Sigmoid colon (tissue), 6 donors: ENCODE measurements at regions not wholly inside any gene's neighbourhood (a gene's known extent, or its start where the extent isn't known, plus 50 kb on each side); places are given as distances from the start of the nearest gene placed in this dataset.

ENCODE experiments used
- DNase-seq: peaks from one replicate; pipeline ENCODE4 v3.0.0-alpha.2; 2019
- H3K27ac ChIP-seq, 4 donors: fragments of 200-600 bp; sonication (generic); one replicate each; pipeline ENCODE4 v1.5.1; 2016 to 2019; ENCODE audit warnings: mild to moderate bottlenecking in 1 of 4
- H3K27me3 ChIP-seq, 3 donors: fragments of 200-600 bp; sonication (generic); one replicate each; pipeline ENCODE4 v1.5.1; 2019; ENCODE audit warnings: mild to moderate bottlenecking in 1 of 3
- H3K36me3 ChIP-seq, 4 donors: fragments of 200-600 bp; sonication (generic); one replicate each; pipeline ENCODE4 v1.5.1; 2016 to 2019
- H3K4me1 ChIP-seq, 4 donors: fragments of 200-600 bp; sonication (generic); one replicate each; pipeline ENCODE4 v1.5.1; 2017 to 2019
- H3K4me3 ChIP-seq, 4 donors: fragments of 200-600 bp; sonication (generic); one replicate each; pipeline ENCODE4 v1.5.1; 2017 to 2019; ENCODE audit warnings: mild to moderate bottlenecking in 2 of 4, moderate library complexity in 1 of 4
- H3K9me3 ChIP-seq, 4 donors: fragments of 200-600 bp in 3 of 4; sonication (generic) in 3 of 4; one replicate each; pipeline versions ENCODE4 v1.5.1 to v1.6.1; 2013 to 2019
- CTCF ChIP-seq, 4 experiments: fragments of 450-650 bp in 3 of 4; fragments of 200-600 bp in 1 of 4; IDR thresholded peaks; one replicate each; pipeline ENCODE4 v1.5.1; 2016 to 2019; ENCODE audit warnings: antibody characterized with exemption in 4 of 4, mild to moderate bottlenecking in 3 of 4, moderate library complexity in 2 of 4
- EP300 ChIP-seq, 4 donors: sonication (generic); formaldehyde crosslinking; IDR thresholded peaks; one replicate each; pipeline ENCODE4 v1.6.1; 2017; ENCODE audit warnings: antibody characterized with exemption in 4 of 4
- POLR2A ChIP-seq, 2 donors: fragments of 450-650 bp; IDR thresholded peaks; one replicate each; pipeline ENCODE4 v1.6.1; 2016; ENCODE audit warnings: antibody characterized with exemption in 2 of 2, mild to moderate bottlenecking in 2 of 2, moderate library complexity in 2 of 2
- POLR2AphosphoS5 ChIP-seq, 4 donors: sonication (generic); formaldehyde crosslinking; IDR thresholded peaks; one replicate each; pipeline ENCODE4 v1.6.1; 2017; ENCODE audit warnings: antibody characterized with exemption in 4 of 4
- whole genome bisulfite sequencing, 2 donors: extraction: QIAGEN DNeasy Blood & Tissue Kit; methylation state at CpG; one replicate each; pipeline ENCODE4 v1.1.7; 2013; 5-methylcytosine and 5-hydroxymethylcytosine counted together
- intact Hi-C: fragments of 100-400 bp; cut with DNase I; formaldehyde crosslinking; loops from one replicate; pipeline ENCODE4 v1.15.1; 2023
- donor health status: healthy with polysubstance abuse.
- donor health status: healthy.

- TF ChIP-seq EP300 (IDR thresholded peaks at IDR 0.05) (no peak), POLR2AphosphoS5 (IDR thresholded peaks at IDR 0.05) (no peak), CTCF (IDR thresholded peaks at IDR 0.05) (no peak), POLR2A (IDR thresholded peaks at IDR 0.05) (no peak)
- Histone ChIP-seq H3K27me3 (peaks cover 0 to 37% (median 0%) of the 10 kb centered on the region in 3 donors), H3K4me1 (no peaks in the 10 kb centered on the region), H3K36me3 (no peaks in the 10 kb centered on the region), H3K9me3 (no peaks in the 10 kb centered on the region), H3K4me3 (no peak overlapping the region), H3K27ac (no peak overlapping the region)
- DNase-seq, result no peak
- intact Hi-C loops, result no loop called here
- 59 to 70% methylated on average over 5 of the region's 5 CpGs for WGBS, 2 donors
Observed at GRCh38 chr1:38334930-38335592, 288.5 kb upstream of the POU3F1 start.

GRCh38 chr1:38332649-38333310 lies 286.2 kb upstream of the POU3F1 start:
- no peak for TF ChIP-seq POLR2AphosphoS5 (IDR thresholded peaks at IDR 0.05)
- TF ChIP-seq POLR2A (IDR thresholded peaks at IDR 0.05), result no peak
- no peak for TF ChIP-seq EP300 (IDR thresholded peaks at IDR 0.05)
- TF ChIP-seq CTCF (IDR thresholded peaks at IDR 0.05), result no peak
- H3K4me3 ChIP-seq, result no peak overlapping the region
- peaks cover 0 to 37% (median 0%) of the 10 kb centered on the region in 3 donors for H3K27me3 ChIP-seq
- no peak overlapping the region for H3K27ac ChIP-seq
- no peaks in the 10 kb centered on the region for H3K4me1 ChIP-seq
- H3K9me3 ChIP-seq, result no peaks in the 10 kb centered on the region
- DNase-seq, result no peak
- H3K36me3 ChIP-seq, result no peaks in the 10 kb centered on the region
- 72 to 80% methylated on average over 7 of the region's 7 CpGs for WGBS, 2 donors
- intact Hi-C loops, result no loop called here

- 30 to 63% methylated on average over 2 of the region's 2 CpGs for WGBS, 2 donors
- Histone ChIP-seq H3K9me3 (no peaks in the 10 kb centered on the region), H3K27me3 (peaks cover 0 to 32% (median 0%) of the 10 kb centered on the region in 3 donors), H3K27ac (no peak overlapping the region), H3K4me3 (no peak overlapping the region), H3K36me3 (no peaks in the 10 kb centered on the region), H3K4me1 (no peaks in the 10 kb centered on the region)
- no peak for TF ChIP-seq CTCF (IDR thresholded peaks at IDR 0.05)
- TF ChIP-seq POLR2A (IDR thresholded peaks at IDR 0.05), result no peak
- no peak for TF ChIP-seq EP300 (IDR thresholded peaks at IDR 0.05)
- no peak for TF ChIP-seq POLR2AphosphoS5 (IDR thresholded peaks at IDR 0.05)
- no peak for DNase-seq
- intact Hi-C loops, result no loop called here
Observed at GRCh38 chr1:38331496-38332210, 285.1 kb upstream of the POU3F1 start.

GRCh38 chr1:38330799-38331198 lies 284.2 kb upstream of the POU3F1 start:
- H3K27me3 ChIP-seq, result peaks cover 0 to 23% (median 0%) of the 10 kb centered on the region in 3 donors
- no peak for DNase-seq
- H3K27ac ChIP-seq, result no peak overlapping the region
- H3K4me3 ChIP-seq, result no peak overlapping the region
- H3K9me3 ChIP-seq, result no peaks in the 10 kb centered on the region
- 74 to 81% methylated on average over 5 of the region's 5 CpGs for WGBS, 2 donors
- no peaks in the 10 kb centered on the region for H3K4me1 ChIP-seq
- TF ChIP-seq POLR2AphosphoS5 (IDR thresholded peaks at IDR 0.05) (no peak), EP300 (IDR thresholded peaks at IDR 0.05) (no peak), CTCF (IDR thresholded peaks at IDR 0.05) (no peak), POLR2A (IDR thresholded peaks at IDR 0.05) (no peak)
- no peaks in the 10 kb centered on the region for H3K36me3 ChIP-seq
- intact Hi-C loops, result no loop called here
